ENCODE measurements at regions not wholly inside any gene's neighbourhood (a gene's known extent, or its start where the extent isn't known, plus 50 kb on each side); places are given as distances from the start of the nearest gene placed in this dataset.
"Not testable (repeated sequence)": the region's sequence is repeated elsewhere in the genome, so short reads cannot be mapped to it uniquely, and the experiment has no call there.

DNA sequence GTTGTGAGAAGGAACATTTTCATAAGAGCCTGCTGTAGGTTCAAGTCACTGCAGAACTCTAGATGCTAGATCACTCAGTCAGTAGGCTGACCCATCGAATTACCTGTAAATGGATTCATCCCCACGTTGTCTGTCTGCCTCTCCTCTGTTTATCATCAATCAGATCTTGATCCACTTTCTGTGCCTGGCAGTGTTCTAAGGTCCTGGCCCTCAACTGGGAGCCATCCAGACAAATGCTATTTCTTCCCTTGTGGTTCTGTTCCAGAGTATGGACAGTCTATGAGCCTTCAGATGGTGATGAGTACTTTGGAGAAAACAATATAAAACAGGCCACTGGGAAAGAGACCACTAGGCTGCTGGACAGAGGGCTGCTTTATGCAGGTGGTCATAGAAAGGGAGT, 699.4 kb upstream of the TMEM132C start:
- FAIRE-seq = no peak

DNA sequence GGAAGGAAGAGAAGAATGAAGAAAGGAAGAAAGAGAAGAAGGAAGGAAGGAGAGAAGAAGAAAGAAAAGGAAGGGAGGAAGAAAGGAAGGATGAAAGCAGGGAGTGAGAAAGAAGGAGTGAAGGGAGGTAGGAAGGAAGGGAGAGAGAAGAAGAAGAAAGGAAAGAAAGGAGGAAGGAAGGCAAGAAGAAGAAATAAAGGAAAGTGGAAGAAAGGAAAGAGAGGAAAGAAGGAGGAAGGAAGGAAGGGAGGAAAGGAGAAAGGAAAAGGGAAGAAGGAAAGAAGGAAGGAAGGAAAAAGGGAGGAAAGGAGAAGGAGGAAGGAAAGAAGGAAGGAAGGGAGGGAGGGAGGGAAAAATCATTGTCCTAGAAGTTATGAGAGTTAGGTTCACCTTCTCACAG, 696.6 kb upstream of the TMEM132C start:
- no peak for FAIRE-seq

DNA sequence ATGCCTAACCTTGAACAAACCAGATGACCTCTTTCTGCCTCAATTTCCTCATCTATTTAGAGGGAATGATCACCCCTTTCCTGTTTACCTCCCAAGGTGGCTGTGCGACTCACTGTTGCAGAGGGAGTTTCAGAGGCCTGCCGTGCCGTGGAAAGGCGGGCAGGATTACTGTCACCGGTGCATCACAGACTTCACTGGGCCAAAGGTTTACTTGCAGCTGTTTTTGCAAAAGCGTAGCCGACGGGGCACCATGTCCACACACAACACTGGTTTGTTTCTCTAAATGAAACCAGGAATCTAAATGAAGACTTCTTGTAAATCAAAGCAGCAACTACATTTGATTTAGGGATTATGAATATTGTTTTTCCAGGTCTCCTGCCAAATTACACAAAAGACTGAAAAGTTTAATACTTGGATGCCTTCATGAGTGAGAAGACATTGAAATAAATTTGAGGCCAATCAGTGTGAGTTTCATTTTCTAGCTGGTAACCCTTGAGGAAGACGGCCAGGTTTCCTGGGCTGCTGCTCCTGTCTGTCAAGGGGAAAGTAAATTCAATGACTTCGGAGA, 696.1 kb upstream of the TMEM132C start:
- no peak for FAIRE-seq

DNA sequence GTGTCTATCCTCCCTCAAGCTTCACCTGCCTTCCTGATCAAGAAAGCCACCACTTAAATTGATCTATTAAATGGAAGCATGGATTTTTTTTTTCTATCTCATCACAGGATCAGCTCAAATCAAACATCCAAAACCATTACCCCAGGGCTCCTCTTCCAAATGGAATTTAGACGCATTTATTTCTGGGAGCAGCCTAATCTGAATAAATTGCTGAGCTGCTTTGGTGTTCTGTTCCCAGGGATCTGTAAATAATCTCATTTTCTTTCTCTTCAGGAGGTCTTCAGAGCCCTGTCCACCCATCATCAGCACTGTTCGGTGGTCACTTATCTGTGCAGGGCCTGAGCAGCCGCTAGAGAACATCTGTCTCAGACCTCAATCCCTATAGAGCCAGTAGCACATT, 695.4 kb upstream of the TMEM132C start:
- no peak for FAIRE-seq

DNA sequence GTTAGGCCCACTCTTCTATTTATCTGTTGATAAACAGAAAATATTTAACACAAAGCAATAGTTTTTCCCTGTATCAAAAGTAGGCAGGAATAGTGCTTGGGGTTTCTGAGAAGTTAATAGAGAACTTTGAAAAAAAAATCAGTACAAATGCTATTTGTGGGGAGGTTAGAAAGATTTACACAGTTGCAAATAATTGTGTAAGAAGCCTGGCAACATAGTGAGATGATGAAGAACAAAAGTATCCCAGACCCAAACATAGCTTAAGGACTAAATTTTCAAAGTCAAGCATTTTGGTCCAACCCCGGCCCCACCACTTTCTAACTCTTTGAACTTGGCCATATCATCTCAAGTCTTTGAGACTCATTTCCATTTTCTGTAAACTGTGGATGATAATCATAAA, 687.5 kb upstream of the TMEM132C start:
- FAIRE-seq = no peak

DNA sequence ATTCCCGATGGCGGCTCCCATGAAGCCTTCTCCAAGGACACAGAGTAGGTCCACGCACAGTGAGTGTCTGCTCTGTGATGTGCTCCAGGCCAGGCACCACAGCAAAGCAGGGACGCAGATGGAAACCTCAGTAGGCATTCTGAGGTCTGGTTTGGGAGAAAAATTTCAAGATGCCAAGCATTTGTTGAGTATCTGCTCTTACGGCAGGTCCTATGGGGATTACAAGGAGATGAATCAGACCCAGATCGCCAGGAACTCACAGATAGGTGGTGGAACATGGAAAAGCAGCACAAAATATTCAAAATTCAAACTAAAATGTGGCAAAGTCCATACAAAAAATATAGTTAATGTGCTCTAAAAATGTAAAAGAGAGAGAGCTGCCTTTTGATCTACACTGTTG, 684.9 kb upstream of the TMEM132C start:
- FAIRE-seq = no peak

DNA sequence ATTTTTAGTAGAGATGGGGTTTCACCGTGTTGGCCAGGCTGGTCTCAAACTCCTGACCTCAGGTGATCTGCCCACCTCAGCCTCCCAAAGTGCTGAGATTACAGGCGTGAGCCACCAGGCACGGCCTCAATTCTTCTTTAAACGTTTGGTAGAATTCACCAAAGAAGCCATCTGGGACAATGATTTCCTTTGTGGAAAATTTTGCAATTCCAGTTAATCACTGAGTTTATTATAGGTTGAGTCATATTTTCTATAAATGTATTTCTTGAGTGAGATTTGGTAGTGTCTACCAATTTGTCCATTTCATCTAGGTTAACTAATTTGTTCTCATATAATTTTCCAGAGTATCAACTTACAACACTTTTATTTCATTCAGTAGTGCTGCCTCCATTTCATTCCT, 683.9 kb upstream of the TMEM132C start:
- no peak for FAIRE-seq

DNA sequence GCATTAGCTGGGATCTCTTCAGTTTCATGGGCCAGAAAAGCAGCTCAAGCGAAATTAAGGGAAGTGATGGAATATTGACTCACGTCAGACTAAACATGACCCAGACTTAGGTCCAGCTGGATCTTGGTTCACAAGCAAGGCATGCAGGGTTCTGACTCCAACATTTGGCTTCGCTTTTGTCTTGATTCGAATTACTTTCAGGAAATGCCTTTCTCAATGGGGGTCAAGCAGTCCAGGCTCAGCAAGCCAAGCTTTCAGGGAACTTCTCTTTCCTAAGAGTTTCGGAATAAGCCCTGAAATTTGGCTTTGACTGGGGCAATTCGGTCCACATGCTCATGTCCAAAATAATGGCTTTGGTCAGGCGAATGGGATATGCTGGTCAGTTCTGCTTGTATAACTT, 678.7 kb upstream of the TMEM132C start:
- FAIRE-seq = no peak

DNA sequence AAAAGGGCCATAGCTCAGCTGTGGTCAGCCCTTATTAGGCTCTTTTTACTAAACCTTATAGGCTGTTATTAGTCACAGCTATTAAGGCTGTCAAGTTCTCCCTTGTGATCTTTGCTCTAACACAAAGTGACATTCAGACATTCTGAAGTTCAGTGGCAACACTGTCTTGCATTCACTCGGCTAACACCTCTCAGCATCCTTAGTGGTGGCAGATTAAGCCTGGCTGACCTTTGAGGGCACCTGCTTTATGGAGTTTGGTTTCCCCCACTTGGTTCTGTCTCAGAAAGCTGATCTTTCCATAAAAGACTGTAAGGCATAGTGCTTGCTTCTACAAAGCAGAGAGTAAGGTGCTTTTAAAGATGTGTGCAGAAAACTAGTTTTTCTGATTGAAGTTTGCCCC, 677.4 kb upstream of the TMEM132C start:
- FAIRE-seq = no peak

DNA sequence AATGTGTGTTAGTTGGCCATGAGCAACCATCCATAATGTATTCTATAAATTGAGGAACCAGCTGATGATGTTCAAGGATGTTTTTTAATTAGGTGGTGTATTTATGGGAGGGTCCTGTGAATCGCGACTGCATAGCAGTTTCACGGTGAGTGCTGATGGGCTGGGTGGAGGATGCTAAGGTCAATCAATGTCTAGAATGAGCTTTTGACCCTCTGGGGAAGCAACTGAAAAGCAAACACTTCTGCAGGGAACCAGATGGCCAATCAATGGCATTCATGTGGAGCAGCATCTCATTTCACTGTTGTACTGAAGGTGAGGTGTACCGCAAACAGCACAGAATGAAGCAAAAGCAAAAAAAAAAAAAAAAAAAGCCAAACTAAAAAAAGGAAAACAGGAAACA, 676.1 kb upstream of the TMEM132C start:
- no peak for FAIRE-seq

DNA sequence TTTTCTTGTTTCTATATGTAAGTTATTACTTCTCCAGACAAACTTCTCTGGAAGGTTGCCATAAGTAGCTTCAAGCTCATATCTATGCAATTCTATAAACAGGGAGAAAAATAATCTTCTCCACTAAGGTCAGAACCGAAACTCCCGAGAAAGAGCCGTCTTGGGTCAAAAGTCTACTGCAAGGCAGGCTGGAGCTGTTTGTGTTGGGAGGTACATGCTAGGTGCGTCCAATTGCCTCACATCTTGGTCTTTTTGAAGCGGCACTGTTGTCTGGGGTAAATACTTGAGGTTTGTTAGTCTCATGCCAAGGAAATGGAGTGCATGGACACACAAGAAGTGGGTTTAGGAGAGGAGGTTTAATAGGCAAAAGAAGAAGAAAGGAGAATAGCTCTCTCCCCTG, 674.7 kb upstream of the TMEM132C start:
- no peak for FAIRE-seq

DNA sequence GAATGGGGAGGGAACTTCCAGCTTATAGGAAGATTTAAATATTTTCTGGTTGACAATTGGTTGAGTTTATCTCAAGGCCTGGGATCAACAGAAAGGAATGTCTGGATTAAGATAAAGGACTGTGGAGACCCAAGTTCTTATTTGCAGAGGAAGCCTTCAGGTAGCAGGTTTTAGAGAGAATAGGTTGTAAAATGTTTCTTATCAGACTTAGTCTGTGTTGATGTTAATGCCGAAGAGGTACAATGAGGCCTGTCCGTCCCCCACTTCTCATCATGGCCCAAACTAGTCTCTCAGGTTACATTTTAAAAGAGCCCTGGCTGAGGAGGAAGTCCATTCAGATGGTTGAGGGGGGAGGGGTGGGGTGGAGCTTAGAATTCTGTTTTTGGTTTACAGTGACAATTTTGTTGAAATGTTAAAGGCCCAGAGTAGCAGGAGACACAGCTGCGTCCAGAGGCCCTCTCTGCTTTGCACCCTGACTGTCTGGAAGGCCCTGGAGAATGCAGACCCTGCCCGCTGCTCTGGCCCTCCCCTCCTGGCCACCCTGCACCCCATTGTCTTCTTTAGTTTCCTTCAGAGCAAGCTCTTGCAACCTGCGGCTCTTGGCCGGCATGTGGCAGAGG, 672.5 kb upstream of the TMEM132C start:
- FAIRE-seq = no peak

DNA sequence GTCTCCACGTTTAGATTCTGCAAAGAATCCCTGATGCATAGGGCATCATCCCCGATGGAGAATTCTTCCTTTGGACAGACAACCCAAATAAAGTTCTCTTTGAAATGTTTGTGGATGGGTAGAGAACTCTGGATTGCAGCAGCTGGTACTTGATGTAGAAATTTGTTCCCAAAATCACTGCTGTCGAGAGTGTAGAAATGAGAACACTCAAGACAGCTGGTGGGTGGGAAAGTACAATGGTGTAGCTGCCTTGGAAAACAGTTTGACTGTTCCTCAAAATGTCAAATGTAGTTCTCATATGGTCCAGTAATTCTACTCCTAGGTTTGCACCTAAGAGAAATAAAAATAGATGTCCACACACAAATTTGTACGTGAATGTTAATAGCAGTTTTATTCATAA, 671.5 kb upstream of the TMEM132C start:
- no peak for FAIRE-seq

DNA sequence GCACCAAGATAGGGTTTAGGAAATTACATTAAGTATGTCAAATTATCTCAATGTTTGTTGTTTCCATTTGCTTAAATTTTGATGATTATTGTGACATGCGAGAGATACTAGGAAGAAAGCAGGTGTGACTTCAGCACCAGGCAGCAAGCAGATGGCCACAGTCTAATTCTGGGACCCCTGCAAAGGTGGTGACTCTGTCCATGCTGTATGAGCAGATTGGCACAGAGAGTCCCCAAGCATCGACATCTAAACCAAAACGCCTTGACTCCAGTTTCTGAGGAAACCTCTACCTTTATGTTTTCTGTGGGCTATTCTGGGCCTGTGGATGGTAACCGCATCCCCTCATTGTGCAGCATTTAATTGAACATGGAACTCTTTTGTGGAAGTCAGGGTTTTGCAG, 670.1 kb upstream of the TMEM132C start:
- no peak for FAIRE-seq

DNA sequence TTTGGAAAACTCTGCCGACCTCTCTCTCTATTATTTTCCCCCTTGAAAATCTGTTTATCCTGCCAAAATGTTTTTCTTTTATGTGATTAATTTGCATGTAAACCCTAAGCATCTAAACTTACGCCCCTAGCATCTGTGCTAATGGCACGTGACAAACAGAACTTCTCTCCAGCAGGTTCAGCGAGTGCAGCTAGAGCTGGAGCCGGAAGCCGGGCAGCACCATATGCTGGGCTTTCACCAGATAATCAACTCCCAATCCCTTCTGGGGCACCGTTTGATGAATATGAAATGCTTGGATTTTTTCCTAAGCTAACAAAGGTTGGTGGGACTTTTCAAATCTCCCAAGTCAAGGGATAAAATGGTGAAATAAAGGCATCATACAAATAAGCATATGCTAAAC, 667.5 kb upstream of the TMEM132C start:
- FAIRE-seq = no peak

DNA sequence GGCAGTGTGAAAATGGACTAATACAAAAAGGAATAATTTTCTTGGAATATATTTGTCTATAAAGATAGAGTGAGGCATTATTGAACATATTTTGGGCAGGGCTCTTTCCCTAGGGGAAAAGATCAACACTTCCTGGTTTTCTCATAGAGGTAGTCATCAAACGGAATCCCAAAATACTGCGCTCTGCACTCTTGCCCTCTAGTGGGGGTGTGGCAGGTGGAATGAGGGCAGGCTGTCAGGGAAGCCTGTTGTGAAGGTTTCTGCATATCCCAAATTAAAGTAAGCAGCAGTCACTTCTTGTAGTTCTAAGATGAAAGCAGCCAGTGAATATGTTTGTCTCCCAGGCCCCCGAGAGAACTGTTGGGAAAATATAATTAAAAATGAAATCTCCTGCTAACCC, 666.8 kb upstream of the TMEM132C start:
- FAIRE-seq = no peak

DNA sequence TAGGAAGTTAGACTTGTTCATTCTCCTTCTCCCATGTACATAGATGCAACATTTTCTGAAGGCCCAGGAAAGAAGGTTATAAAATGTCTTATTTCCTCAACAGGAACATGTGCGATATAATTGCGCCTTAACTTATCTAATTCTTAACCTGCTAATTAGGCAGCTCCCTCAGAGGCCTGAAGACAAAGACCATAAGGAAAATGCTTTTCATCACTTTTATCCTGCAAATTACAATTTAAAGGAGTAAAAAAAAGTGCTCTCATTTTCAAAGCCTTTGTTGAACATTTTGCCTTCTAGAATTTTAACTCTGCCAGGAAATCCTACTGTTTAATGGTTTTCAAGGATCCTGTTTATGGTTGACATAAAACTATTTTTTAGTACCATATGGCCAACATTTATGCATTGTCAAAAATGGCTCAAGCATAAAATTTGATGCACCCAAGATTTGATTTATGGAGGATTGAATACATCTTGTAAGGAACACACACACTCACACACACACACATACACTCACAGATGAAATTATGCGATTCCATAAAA, 660.4 kb upstream of the TMEM132C start:
- FAIRE-seq = no peak

DNA sequence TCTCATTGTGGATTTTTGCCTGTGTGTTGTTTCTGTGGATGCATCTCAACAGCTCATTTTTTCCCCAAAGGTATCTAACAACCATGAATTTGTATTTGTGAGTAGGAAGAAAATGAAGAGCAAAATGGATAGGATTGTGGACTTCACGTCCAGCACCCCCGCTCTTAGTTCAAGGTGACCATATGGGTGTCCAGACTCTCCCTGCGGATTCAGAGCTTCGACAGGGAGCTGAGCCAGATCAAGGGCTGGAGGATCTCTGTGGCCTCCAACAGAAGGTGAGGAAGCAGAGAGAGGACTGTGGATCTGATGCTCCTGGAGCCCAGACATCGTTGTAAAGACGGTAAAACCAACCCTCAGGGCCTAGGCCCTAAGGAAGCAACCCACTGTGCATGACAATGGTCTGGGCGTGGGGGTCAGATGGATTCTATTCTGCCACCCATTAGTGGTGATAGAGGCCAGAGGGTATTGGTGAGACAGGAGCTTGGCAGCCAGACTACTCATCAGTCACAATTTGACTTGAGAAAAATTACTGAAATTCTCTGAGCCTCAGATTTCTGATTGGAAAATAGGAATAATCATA, 659.7 kb upstream of the TMEM132C start:
- FAIRE-seq = no peak

DNA sequence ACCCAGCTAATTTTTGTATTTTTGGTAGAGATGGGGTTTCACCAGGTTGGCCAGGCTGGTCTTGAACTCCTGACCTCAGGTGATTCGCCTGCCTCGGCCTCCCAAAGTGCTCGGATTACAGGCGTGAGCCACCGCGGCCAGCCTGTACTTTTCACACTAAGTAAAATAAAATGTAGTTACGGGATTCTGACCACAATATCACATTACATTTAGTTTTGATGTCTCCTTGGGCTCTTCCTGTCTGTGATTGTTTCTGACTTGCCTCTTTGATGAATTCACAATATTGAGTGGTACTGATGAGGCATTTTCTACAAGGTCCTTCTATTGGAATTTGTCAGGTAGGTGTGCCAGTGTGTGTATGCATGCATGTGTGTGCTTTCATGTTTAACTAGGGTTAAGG, 658.6 kb upstream of the TMEM132C start:
- FAIRE-seq = not testable (repeated sequence)

DNA sequence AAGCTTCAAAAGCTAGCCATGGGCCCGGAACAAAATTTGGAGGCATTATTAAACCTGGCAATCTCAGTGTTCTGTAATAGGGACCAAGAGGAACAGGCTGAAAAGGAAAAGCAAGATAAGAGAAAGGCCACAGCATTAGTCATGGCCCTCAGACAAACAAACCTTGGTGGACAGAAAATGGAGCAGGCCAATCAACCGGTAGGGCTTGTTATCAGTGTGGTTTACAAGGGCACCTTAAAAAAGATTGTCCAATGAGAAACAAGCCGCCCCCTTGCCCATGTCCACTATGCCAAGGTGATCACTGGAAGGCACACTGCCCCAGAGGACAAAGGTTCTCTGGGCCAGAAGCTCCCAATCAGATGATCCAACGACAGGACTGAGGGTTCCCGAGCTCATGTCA, 653.9 kb upstream of the TMEM132C start:
- no peak for FAIRE-seq

DNA sequence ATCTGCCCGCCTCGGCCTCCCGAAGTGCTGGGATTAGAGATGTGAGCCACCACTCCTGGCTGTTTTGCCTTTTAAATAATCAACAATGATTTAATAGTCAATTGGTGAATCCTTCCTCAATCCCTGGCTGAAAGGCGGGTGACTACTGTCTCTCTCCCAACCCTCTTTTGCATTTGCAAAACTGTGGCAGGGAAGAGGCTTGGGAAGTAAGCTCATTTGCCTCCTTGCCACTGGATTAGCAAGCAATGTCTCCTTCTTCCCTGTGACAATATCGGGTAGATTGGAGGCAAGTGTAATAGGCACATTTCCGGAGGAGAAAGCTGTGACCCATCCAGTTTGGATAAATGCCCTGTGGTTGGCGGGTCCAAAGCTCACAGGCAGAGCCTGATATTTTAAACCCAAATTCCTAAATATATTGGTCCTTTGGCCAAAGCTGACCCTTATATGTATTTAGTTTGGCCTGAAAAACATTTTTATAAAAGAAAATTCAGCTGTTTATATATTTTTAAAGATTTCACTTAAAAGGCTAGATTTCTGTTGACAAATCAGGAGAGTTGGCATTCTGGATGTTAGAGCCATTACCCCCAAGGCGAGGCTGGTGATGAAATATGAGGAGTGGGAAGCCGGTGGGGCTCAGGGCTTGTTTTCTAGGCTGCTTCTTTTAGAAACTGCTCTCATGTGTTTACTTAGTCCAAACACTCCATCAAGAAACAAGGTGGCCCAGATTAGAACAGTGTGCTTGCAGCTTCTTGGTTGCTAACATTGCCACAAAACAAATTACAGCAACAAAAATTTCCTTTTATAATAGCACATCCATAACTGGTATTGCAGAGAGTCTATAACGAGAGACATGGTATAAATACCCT, 646.9 kb upstream of the TMEM132C start:
- no peak for FAIRE-seq

DNA sequence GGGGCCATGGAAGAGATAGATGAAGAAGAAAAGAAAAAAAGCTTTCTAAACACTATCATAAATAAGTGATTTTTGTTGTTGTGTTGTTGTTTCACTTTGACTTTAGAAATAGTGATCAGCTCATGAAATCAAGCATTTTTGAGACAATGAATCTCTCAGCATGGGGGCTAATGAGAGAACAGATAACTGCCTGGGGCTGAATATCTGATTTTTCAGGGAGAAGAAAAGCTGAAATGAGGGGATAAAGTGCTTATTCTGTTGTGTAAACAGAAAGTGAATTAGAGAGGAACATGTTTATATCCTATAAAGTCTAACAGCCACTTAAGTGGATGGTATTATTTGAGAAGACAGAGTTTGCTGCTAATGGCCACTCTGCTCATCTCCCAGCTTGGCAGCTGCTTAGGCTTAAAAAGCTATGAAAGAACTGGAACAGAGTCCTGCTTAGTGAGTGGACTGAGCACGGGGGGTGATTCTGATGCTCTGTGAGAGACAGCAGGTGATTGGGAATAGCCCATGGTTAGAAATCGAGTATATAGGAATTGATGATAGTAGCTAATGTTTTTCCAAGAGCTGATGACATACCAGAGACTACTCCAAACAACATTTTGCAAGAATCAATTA, 646.1 kb upstream of the TMEM132C start:
- FAIRE-seq = no peak

DNA sequence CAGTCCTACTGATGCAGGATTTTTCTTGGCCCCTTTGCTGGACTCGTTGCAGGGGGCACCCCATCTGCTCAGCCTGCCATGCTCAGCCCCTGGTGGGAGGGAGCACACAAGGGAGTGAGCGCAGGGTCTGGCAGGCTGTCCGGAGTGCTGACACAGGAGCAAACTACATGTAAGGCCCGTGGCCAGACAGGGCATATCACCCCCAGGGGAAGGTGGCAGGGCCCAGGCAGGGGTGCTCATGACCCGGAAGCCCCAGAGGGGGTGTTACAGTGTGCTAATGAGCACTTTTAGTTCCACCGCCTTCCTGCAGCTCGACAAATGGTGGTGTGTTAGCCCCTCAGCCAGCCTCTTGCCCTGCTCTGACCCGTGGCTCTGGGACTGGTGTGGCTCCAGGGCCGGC, 645.6 kb upstream of the TMEM132C start:
- FAIRE-seq = no peak

Measured in endometrium (tissue), 2 donors.